H1 (cell line): ENCODE measurements at regions not wholly inside any gene's neighbourhood (a gene's known extent, or its start where the extent isn't known, plus 50 kb on each side); places are given as distances from the start of the nearest gene placed in this dataset.

Experiments used
- CTCF ChIA-PET: fragments of 300-600 bp; sonication (Branson Sonifier 250); formaldehyde crosslinking; loops from one replicate; lab custom pipeline; 2021; ENCODE audit not compliant: partially characterized antibody; lab: Charles Lee
- POLR2A ChIA-PET: fragments of 300-600 bp; sonication (Branson Sonifier 250); formaldehyde crosslinking; loops from one replicate; lab custom pipeline; 2021; ENCODE audit warnings: inconsistent platforms; ENCODE audit not compliant: partially characterized antibody; lab: Charles Lee
- DNase-seq, 2 experiments: peaks; one replicate each; pipeline versions ENCODE4 v3.0.0 to v3.0.0-alpha.2; 2010 to 2022; ENCODE audit warnings: low spot score in 2 of 2, low read depth in 1 of 2, mixed read lengths in 1 of 2
- FAIRE-seq: peaks from 2 replicates; lab custom pipeline; 2011; peaks lifted over from hg19 to GRCh38; lab: Jason Lieb, UNC
- H2AFZ ChIP-seq: 2 replicates; pipeline ENCODE4 v1.8.1; 2012; ENCODE audit warnings: low read length, inconsistent platforms
- H2AK5ac ChIP-seq: 2 replicates; pipeline ENCODE4 v1.6.1; 2013; ENCODE audit warnings: low read depth, low read length
- H2BK120ac ChIP-seq: replicated peaks from 2 replicates; pipeline ENCODE3; 2013; ENCODE audit warnings: low read depth, low read length, inconsistent platforms
- H2BK12ac ChIP-seq: 2 replicates; pipeline ENCODE4 v1.6.1; 2013; ENCODE audit warnings: low read depth, low read length
- H2BK15ac ChIP-seq: 2 replicates; pipeline ENCODE4 v1.6.1; 2013; ENCODE audit warnings: low read length
- H2BK20ac ChIP-seq: 2 replicates; pipeline ENCODE4 v1.6.1; 2013; ENCODE audit warnings: low read length
- H2BK5ac ChIP-seq: 2 replicates; pipeline ENCODE4 v1.6.1; 2013; ENCODE audit warnings: low read depth, low read length
- H3K14ac ChIP-seq: 2 replicates; pipeline ENCODE4 v1.6.1; 2013; ENCODE audit warnings: inconsistent platforms; ENCODE audit not compliant: insufficient read length
- H3K18ac ChIP-seq: 2 replicates; pipeline ENCODE4 v1.6.1; 2013; ENCODE audit warnings: low read length; ENCODE audit errors: extremely low read depth
- H3K23ac ChIP-seq: 2 replicates; pipeline ENCODE4 v1.6.1; 2013; ENCODE audit warnings: inconsistent platforms; ENCODE audit not compliant: insufficient read length
- H3K23me2 ChIP-seq: 2 replicates; pipeline ENCODE4 v1.6.1; 2013; ENCODE audit warnings: low read depth, low read length
- H3K27ac ChIP-seq: 2 replicates; pipeline ENCODE4 v1.6.1; 2011; ENCODE audit warnings: low read depth, low read length, inconsistent platforms
- H3K27me3 ChIP-seq, 4 experiments: replicated peaks in 1 of 4; 1 replicate in 1 of 4; 2 replicates in 3 of 4; pipeline versions ENCODE4 v1.6.1 to v1.8.1; 2011 to 2013; ENCODE audit warnings: low read length in 3 of 4, mild to moderate bottlenecking in 3 of 4, inconsistent platforms in 2 of 4, mixed read lengths in 2 of 4, moderate library complexity in 1 of 4; ENCODE audit not compliant: control insufficient read depth in 3 of 4, insufficient read depth in 3 of 4; ENCODE audit errors: extremely low read depth in 1 of 4
- H3K36me3 ChIP-seq, 4 experiments: 2 replicates each; pipeline versions ENCODE4 v1.6.1 to v1.8.1; 2011 to 2013; ENCODE audit warnings: mild to moderate bottlenecking in 4 of 4, low read length in 3 of 4, moderate library complexity in 2 of 4, control low read depth in 1 of 4, inconsistent platforms in 1 of 4; ENCODE audit not compliant: insufficient read depth in 4 of 4, control insufficient read depth in 2 of 4
- H3K4ac ChIP-seq: replicated peaks from 2 replicates; pipeline ENCODE3; 2013; ENCODE audit warnings: low read length, low read depth, mixed read lengths, inconsistent platforms; ENCODE audit not compliant: insufficient read length
- H3K4me1 ChIP-seq, 4 experiments: replicated peaks in 1 of 4; 1 replicate in 1 of 4; 2 replicates in 3 of 4; pipeline versions ENCODE4 v1.6.1 to v1.8.1; 2011 to 2013; ENCODE audit warnings: low read length in 3 of 4, inconsistent platforms in 2 of 4, mixed read lengths in 1 of 4; ENCODE audit not compliant: insufficient read depth in 4 of 4, control insufficient read depth in 3 of 4
- H3K4me2 ChIP-seq, 2 experiments: 2 replicates each; pipeline versions ENCODE4 v1.6.1 to v1.8.1; 2011 to 2013; ENCODE audit warnings: low read depth in 2 of 2, low read length in 2 of 2, control low read depth in 1 of 2, inconsistent platforms in 1 of 2, mild to moderate bottlenecking in 1 of 2; ENCODE audit not compliant: insufficient read depth in 1 of 2
- H3K4me3 ChIP-seq, 4 experiments: fragments of 200-600, 300-600 bp in 1 of 4; sonication (generic), shearing (Covaris generic), sonication (Bioruptor Twin) in 1 of 4; 2 replicates each; pipeline versions ENCODE4 v1.5.1 to v1.8.1; 2011 to 2016; ENCODE audit warnings: low read length in 4 of 4, low read depth in 3 of 4, control low read depth in 2 of 4, inconsistent platforms in 2 of 4, mild to moderate bottlenecking in 2 of 4, mixed read lengths in 1 of 4, moderate library complexity in 1 of 4; ENCODE audit not compliant: insufficient read depth in 2 of 4; ENCODE audit errors: extremely low read depth in 1 of 4
- H3K56ac ChIP-seq: replicated peaks from 2 replicates; pipeline ENCODE3; 2013; ENCODE audit warnings: low read depth, mild to moderate bottlenecking, mixed read lengths, low read length, inconsistent platforms; ENCODE audit not compliant: insufficient read length
- H3K79me1 ChIP-seq: 2 replicates; pipeline ENCODE4 v1.6.1; 2013; ENCODE audit warnings: low read depth, low read length, control low read depth
- H3K79me2 ChIP-seq, 2 experiments: 2 replicates each; pipeline versions ENCODE4 v1.6.1 to v1.8.1; 2012 to 2013; ENCODE audit warnings: low read length in 2 of 2, mild to moderate bottlenecking in 2 of 2, inconsistent platforms in 1 of 2; ENCODE audit not compliant: insufficient read depth in 2 of 2, control insufficient read depth in 1 of 2
- H3K9ac ChIP-seq, 4 experiments: replicated peaks in 1 of 4; 1 replicate in 1 of 4; 2 replicates in 3 of 4; pipeline versions ENCODE4 v1.6.1 to v1.8.1; 2011 to 2013; ENCODE audit warnings: low read depth in 3 of 4, low read length in 3 of 4, control low read depth in 2 of 4, mild to moderate bottlenecking in 2 of 4, moderate library complexity in 2 of 4, inconsistent platforms in 1 of 4; ENCODE audit errors: extremely low read depth in 1 of 4
- H3K9me3 ChIP-seq, 2 experiments: 2 replicates each; pipeline versions ENCODE4 v1.6.1 to v1.8.1; 2012 to 2013; ENCODE audit warnings: mild to moderate bottlenecking in 2 of 2, moderate library complexity in 2 of 2, control low read depth in 1 of 2, inconsistent platforms in 1 of 2, low read depth in 1 of 2, low read length in 1 of 2, mixed read lengths in 1 of 2; ENCODE audit not compliant: insufficient read depth in 2 of 2
- H4K20me1 ChIP-seq, 2 experiments: replicated peaks in 1 of 2; 2 replicates each; pipeline versions ENCODE3 to v1.8.1; 2011 to 2013; ENCODE audit warnings: inconsistent platforms in 2 of 2, low read length in 2 of 2, mild to moderate bottlenecking in 1 of 2; ENCODE audit not compliant: insufficient read depth in 2 of 2, control insufficient read depth in 1 of 2
- H4K5ac ChIP-seq: 2 replicates; pipeline ENCODE4 v1.6.1; 2013; ENCODE audit warnings: low read length, low read depth, mixed read lengths, inconsistent platforms; ENCODE audit not compliant: insufficient read length
- H4K8ac ChIP-seq: 2 replicates; pipeline ENCODE4 v1.8.0; 2013; ENCODE audit warnings: mild to moderate bottlenecking, moderate library complexity, low read length, inconsistent platforms; ENCODE audit not compliant: insufficient read depth; ENCODE audit errors: extremely low read depth
- H4K91ac ChIP-seq: replicated peaks from 2 replicates; pipeline ENCODE3; 2013; ENCODE audit warnings: low read length, mixed read lengths, inconsistent platforms; ENCODE audit not compliant: insufficient read length
- ATF3 ChIP-seq: IDR thresholded peaks from 2 replicates; pipeline ENCODE4 v1.6.1; 2011; ENCODE audit warnings: low read depth, mild to moderate bottlenecking, low read length; ENCODE audit not compliant: insufficient read depth
- KDM1A ChIP-seq: fragments of 200-600, 300-600 bp; sonication (generic); IDR thresholded peaks from 2 replicates; pipeline ENCODE4 v1.7.1; 2016; ENCODE audit warnings: mild to moderate bottlenecking, low read length, borderline replicate concordance
- KDM5A ChIP-seq: fragments of 200-600 bp; IDR thresholded peaks from 2 replicates; pipeline ENCODE4 v1.7.1; 2012; ENCODE audit warnings: mild to moderate bottlenecking, low read length, inconsistent platforms, mixed read lengths
- MAFK ChIP-seq: IDR thresholded peaks from 2 replicates; pipeline ENCODE4 v1.6.1; 2012; ENCODE audit warnings: low read depth, mild to moderate bottlenecking, improper control_type of control experiment, low read length
- NRF1 ChIP-seq: IDR thresholded peaks from 2 replicates; pipeline ENCODE4 v1.6.1; 2011; ENCODE audit warnings: mild to moderate bottlenecking, low read depth, low read length, improper control_type of control experiment
- POLR2AphosphoS5 ChIP-seq: IDR thresholded peaks from 2 replicates; pipeline ENCODE4 v1.6.1; 2011; ENCODE audit warnings: low read depth, low read length
- POU5F1 ChIP-seq: IDR thresholded peaks from 2 replicates; pipeline ENCODE4 v1.6.1; 2011; ENCODE audit warnings: low read depth, mild to moderate bottlenecking, low read length, moderate library complexity
- RAD21 ChIP-seq, 2 experiments: IDR thresholded peaks in 1 of 2; conservative IDR thresholded peaks in 1 of 2; 2 replicates each; pipeline ENCODE4 v1.6.1; 2011; ENCODE audit warnings: low read depth in 2 of 2, low read length in 2 of 2, improper control_type of control experiment in 1 of 2, inconsistent platforms in 1 of 2, mild to moderate bottlenecking in 1 of 2, moderate library complexity in 1 of 2
- SRF ChIP-seq: IDR thresholded peaks from 2 replicates; pipeline ENCODE4 v1.6.1; 2011; ENCODE audit warnings: mild to moderate bottlenecking, low read depth, low read length, moderate library complexity
- USF2 ChIP-seq: IDR thresholded peaks from 2 replicates; pipeline ENCODE4 v1.6.1; 2011; ENCODE audit warnings: low read length, improper control_type of control experiment
- YY1 ChIP-seq: IDR thresholded peaks from 2 replicates; pipeline ENCODE4 v1.6.1; 2011; ENCODE audit warnings: low read depth, mild to moderate bottlenecking, low read length
- WGBS, 2 experiments: shearing (Covaris generic) in 1 of 2; methylation state at CpG; one replicate each; pipeline versions ENCODE4 v1.1.6 to v1.1.7; 2013 to 2015; ENCODE audit warnings: low lambda C conversion rate in 2 of 2, mixed read lengths in 2 of 2, inconsistent platforms in 1 of 2, low coverage in 1 of 2, missing lambda C conversion rate in 1 of 2; ENCODE audit not compliant: insufficient replicate concordance in 2 of 2, insufficient coverage in 1 of 2, insufficient read length in 1 of 2; ENCODE audit errors: extremely low coverage in 1 of 2, missing lambda C conversion rate in 1 of 2; 5-methylcytosine and 5-hydroxymethylcytosine counted together

- Histone ChIP-seq H3K23me2 (peaks cover 10% of the 10 kb centered on the region; the same call in 1 of the 2 replicates), H3K9me3 (no peaks in the 10 kb centered on the region), H4K20me1 (peaks cover 0 to 8% of the 10 kb centered on the region in 2 experiments), H4K5ac (no peak overlapping the region), H2BK20ac (peak overlapping the region; percentile 5; the same call in 1 of the 2 replicates), H2BK5ac (0 out of 2 replicates have a peak overlapping the region, but pooled peaks have one; percentile 27), H3K14ac (peak overlapping the region; percentile 92), H3K4me1 (peaks cover 0 to 12% (median 4%) of the 10 kb centered on the region in 4 experiments; a peak in 5 of 7 replicates), H3K4me3 (no peak overlapping the region), H3K36me3 (no peaks in the 10 kb centered on the region; a peak in 1 of 8 replicates), H3K27me3 (peaks cover 0 to 8% (median under 1%) of the 10 kb centered on the region in 4 experiments; a peak in 3 of 7 replicates), H3K23ac (no peak overlapping the region), H3K4me2 (no peak overlapping the region), H2BK15ac (peak overlapping the region; percentile 55), H2AFZ (no peak overlapping the region), H3K27ac (no peak overlapping the region), H3K79me1 (no peaks in the 10 kb centered on the region), H2AK5ac (peak overlapping the region; percentile 83; the same call in 1 of the 2 replicates), H3K56ac (peak overlapping the region; percentile 85), H4K8ac (no peak overlapping the region), H3K18ac (no peak overlapping the region; the same call in 1 of the 2 replicates), H2BK12ac (peak overlapping the region; percentile 82), H3K79me2 (no peaks in the 10 kb centered on the region; a peak in 1 of 4 replicates), H2BK120ac (no peak overlapping the region), H4K91ac (peak overlapping the region; percentile 72), H3K9ac (no peak overlapping the region; a peak in 1 of 7 replicates), H3K4ac (peak overlapping the region; percentile 94)
- CTCF ChIA-PET = no interaction called here
- FAIRE-seq = no peak
- no peak for DNase-seq
- POLR2A ChIA-PET = no interaction called here
- 93 to 100% methylated on average over 3 to 6 of the region's 6 CpGs for WGBS, 2 experiments
- TF ChIP-seq POU5F1 (no peak), USF2 (no peak), POLR2AphosphoS5 (no peak), YY1 (no peak), ATF3 (no peak), KDM5A (no peak), NRF1 (no peak), RAD21 (IDR thresholded peaks at IDR 0.05 in 1 of 2, conservative IDR thresholded peaks at IDR 0.05 in 1 of 2; ENCODE audit: low read depth in 2 of 2, low read length in 2 of 2) (no peak), KDM1A (no peak), SRF (no peak), MAFK (no peak)
Observed at GRCh38 chr21:36539434-36540150, 59.7 kb upstream of the CLDN14 start.
